GM12878 (cell line): ENCODE measurements at regions not wholly inside any gene's neighbourhood (a gene's known extent, or its start where the extent isn't known, plus 50 kb on each side); places are given as distances from the start of the nearest gene placed in this dataset.

Experiments
- ATAC-seq: fragments of 200-7000 bp; cut with Tn5 transposase; 3 replicates; pipeline ENCODE4 v1.9.1; 2020; ENCODE audit warnings: mild to moderate bottlenecking, moderate library complexity
- BruUV-seq: library from RNA; stranded (reverse); fragments of 400-500 nt; replicated peaks from 2 replicates; lab custom pipeline; 2021; lab: Mats Ljungman, UMichigan
- CTCF ChIA-PET: fragments of 300-600 bp; sonication (Branson Sonifier 250); formaldehyde crosslinking; extraction: SDS; loops from one replicate; lab custom pipeline; 2021; ENCODE audit warnings: inconsistent platforms; lab: Yijun Ruan, JAX
- POLR2A ChIA-PET: fragments of 350-600 bp; formaldehyde crosslinking; extraction: SDS; loops from one replicate; lab custom pipeline; 2021; ENCODE audit warnings: inconsistent platforms; lab: Charles Lee
- RAD21 ChIA-PET: fragments of 300-600 bp; sonication (Branson Sonifier 250); formaldehyde crosslinking; loops from one replicate; lab custom pipeline; 2023; ENCODE audit warnings: antibody characterized with exemption; ENCODE audit not compliant: unreplicated experiment; lab: Charles Lee
- SMC1A ChIA-PET: fragments of 300-600 bp; sonication (Branson Sonifier 250); formaldehyde crosslinking; loops from one replicate; lab custom pipeline; 2023; ENCODE audit not compliant: unreplicated experiment, uncharacterized antibody; lab: Charles Lee
- DNase-seq: peaks from one replicate; pipeline ENCODE4 v3.0.0-alpha.2; 2011; ENCODE audit warnings: low read depth, low spot score
- FAIRE-seq: peaks from 3 replicates; lab custom pipeline; 2011; peaks lifted over from hg19 to GRCh38; lab: Jason Lieb, UNC
- H2AFZ ChIP-seq: 2 replicates; pipeline ENCODE4 v1.6.0; 2011; ENCODE audit warnings: low read depth, low read length, control low read depth; ENCODE audit not compliant: control insufficient read depth
- H3K27ac ChIP-seq: 2 replicates; pipeline ENCODE4 v1.5.1; 2011; ENCODE audit warnings: control low read depth; ENCODE audit not compliant: control insufficient read depth, insufficient read depth
- H3K27me3 ChIP-seq, 2 experiments: replicated peaks in 1 of 2; 2 replicates each; pipeline versions ENCODE4 v1.6.0 to v1.6.1; 2011; ENCODE audit warnings: low read length in 1 of 2; ENCODE audit not compliant: control insufficient read depth in 2 of 2, insufficient read depth in 2 of 2
- H3K36me3 ChIP-seq, 2 experiments: 2 replicates each; pipeline ENCODE4 v1.5.1; 2011; ENCODE audit warnings: low read length in 1 of 2; ENCODE audit not compliant: control insufficient read depth in 2 of 2, insufficient read depth in 2 of 2
- H3K4me1 ChIP-seq: 2 replicates; pipeline ENCODE4 v1.6.1; 2011; ENCODE audit warnings: mild to moderate bottlenecking, low read length, moderate library complexity, mixed read lengths; ENCODE audit not compliant: control insufficient read depth, insufficient read depth
- H3K4me2 ChIP-seq: 2 replicates; pipeline ENCODE4 v1.6.0; 2011; ENCODE audit warnings: control low read depth; ENCODE audit not compliant: control insufficient read depth, insufficient read depth
- H3K4me3 ChIP-seq: fragments of 200-600 bp; sonication (generic); 2 replicates; pipeline ENCODE4 v1.5.1; 2016
- H3K79me2 ChIP-seq: 2 replicates; pipeline ENCODE4 v1.6.0; 2011; ENCODE audit warnings: low read length; ENCODE audit not compliant: control insufficient read depth, insufficient read depth
- H3K9ac ChIP-seq: 2 replicates; pipeline ENCODE4 v1.8.0; 2011; ENCODE audit warnings: low read length, control low read depth, mixed read lengths; ENCODE audit not compliant: control insufficient read depth, insufficient read depth
- H3K9me3 ChIP-seq: replicated peaks from 3 replicates; pipeline ENCODE4 v1.5.1; 2011; ENCODE audit warnings: mild to moderate bottlenecking, low read length; ENCODE audit not compliant: control insufficient read depth, insufficient read depth
- H4K20me1 ChIP-seq: 2 replicates; pipeline ENCODE4 v1.6.0; 2011; ENCODE audit not compliant: control insufficient read depth, insufficient read depth
- BCLAF1 ChIP-seq: fragments of 450-650 bp; IDR thresholded peaks from 2 replicates; pipeline ENCODE4 v1.6.1; 2017; ENCODE audit warnings: antibody characterized with exemption, mild to moderate bottlenecking, moderate library complexity
- CBX5 ChIP-seq: sonication (generic); IDR thresholded peaks from 2 replicates; pipeline ENCODE4 v1.6.1; 2016; ENCODE audit warnings: low read depth, moderate library complexity, mild to moderate bottlenecking, inconsistent platforms
- CHD2 ChIP-seq: IDR thresholded peaks from 2 replicates; pipeline ENCODE4 v1.6.1; 2011; ENCODE audit warnings: low read depth, low read length, improper control_type of control experiment, borderline replicate concordance
- CREB1 ChIP-seq: IDR thresholded peaks from 2 replicates; pipeline ENCODE4 v1.6.1; 2012; ENCODE audit warnings: low read depth, mild to moderate bottlenecking, inconsistent platforms
- FOXM1 ChIP-seq: IDR thresholded peaks from 2 replicates; pipeline ENCODE4 v1.6.1; 2012; ENCODE audit warnings: low read depth, mild to moderate bottlenecking, inconsistent platforms, low read length, moderate library complexity
- HCFC1 ChIP-seq: fragments of 150-350 bp; IDR thresholded peaks from 2 replicates; pipeline ENCODE4 v1.6.1; 2014; ENCODE audit warnings: low read length
- HDAC2 ChIP-seq: fragments of 200-600 bp; sonication (generic); IDR thresholded peaks from 2 replicates; pipeline ENCODE4 v1.6.1; 2017
- KLF5 ChIP-seq: fragments of 450-650 bp; IDR thresholded peaks from 2 replicates; pipeline ENCODE4 v1.6.1; 2014; ENCODE audit warnings: mild to moderate bottlenecking; ENCODE audit not compliant: partially characterized antibody
- NBN ChIP-seq: fragments of 450-650 bp; IDR thresholded peaks from 2 replicates; pipeline ENCODE4 v1.6.1; 2016
- RB1 ChIP-seq: fragments of 450-650 bp; formaldehyde crosslinking; IDR thresholded peaks from 2 replicates; pipeline ENCODE4 v1.6.1; 2017; ENCODE audit warnings: mild to moderate bottlenecking, borderline replicate concordance
- RFX5 ChIP-seq: IDR thresholded peaks from 2 replicates; pipeline ENCODE4 v1.6.1; 2011; ENCODE audit warnings: low read depth, low read length, improper control_type of control experiment
- RUNX3 ChIP-seq: IDR thresholded peaks from 2 replicates; pipeline ENCODE4 v1.6.1; 2012; ENCODE audit warnings: low read length, inconsistent platforms
- TCF12 ChIP-seq: IDR thresholded peaks from 2 replicates; pipeline ENCODE4 v1.6.1; 2011; ENCODE audit warnings: low read depth, mild to moderate bottlenecking, low read length
- ZBTB40 ChIP-seq: fragments of 450-650 bp; IDR thresholded peaks from 2 replicates; pipeline ENCODE4 v1.6.1; 2016; ENCODE audit warnings: mild to moderate bottlenecking, moderate library complexity, borderline replicate concordance
- ZNF622 ChIP-seq: fragments of 450-650 bp; IDR thresholded peaks from 2 replicates; pipeline ENCODE4 v1.6.1; 2017; ENCODE audit warnings: mild to moderate bottlenecking, inconsistent platforms
- ZZZ3 ChIP-seq: IDR thresholded peaks from 2 replicates; pipeline ENCODE4 v1.6.1; 2011; ENCODE audit warnings: low read depth; ENCODE audit not compliant: control insufficient read depth, insufficient read length
- WGBS: methylation state at CpG from one replicate; pipeline ENCODE4 v1.1.6; 2016; ENCODE audit warnings: low lambda C conversion rate; ENCODE audit not compliant: insufficient replicate concordance, insufficient coverage; ENCODE audit errors: missing lambda C conversion rate; 5-methylcytosine and 5-hydroxymethylcytosine counted together
- in situ Hi-C: fragments of 300-500 bp; cut with MboI; formaldehyde crosslinking; loops from 9 replicates; pipeline ENCODE4 v1.14.3; 2018; ENCODE audit warnings: mixed read lengths
- intact Hi-C: fragments of 100-400 bp; cut with micrococcal nuclease; formaldehyde crosslinking; loops from one replicate; pipeline ENCODE4 v1.14.2; 2022; ENCODE audit not compliant: unreplicated experiment
- TF ChIP-seq, protein P1 (sequence below): fragments of 450-650 bp; formaldehyde crosslinking; IDR thresholded peaks from 2 replicates; pipeline ENCODE4 v1.4.0; 2020; ENCODE audit warnings: mild to moderate bottlenecking, moderate library complexity

DNA sequence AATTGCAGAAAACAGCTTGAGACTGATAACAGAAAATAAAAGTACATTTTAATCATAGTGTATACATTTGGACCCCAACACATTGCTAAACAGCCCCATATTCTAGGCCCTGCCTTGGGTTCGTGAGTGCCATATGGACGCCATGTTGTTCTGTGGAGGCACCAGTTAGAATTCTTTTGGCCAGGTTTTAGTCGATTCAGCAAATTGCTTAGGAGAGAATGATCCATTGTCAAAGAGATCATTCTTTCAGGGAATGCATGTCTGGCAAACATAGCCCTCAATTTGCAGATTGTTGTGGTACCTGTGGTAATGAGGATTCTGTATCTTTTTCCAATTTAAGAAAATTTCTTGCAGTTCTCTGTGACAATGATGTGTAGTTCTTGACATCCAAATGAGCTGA, 183.6 kb upstream of the DDHD1 start:
- no peak overlapping the region for H3K4me2 ChIP-seq
- in situ Hi-C loops: no loop called here
- H3K27me3 ChIP-seq: no peaks in the 10 kb centered on the region
- no peaks in the 10 kb centered on the region for H3K79me2 ChIP-seq
- H4K20me1 ChIP-seq: no peaks in the 10 kb centered on the region
- no peaks in the 10 kb centered on the region for H3K36me3 ChIP-seq
- H3K4me3 ChIP-seq: no peak overlapping the region
- no TSS peak for BruUV-seq
- 40% methylated on average over 3 of the region's 3 CpGs for WGBS
- no peaks in the 10 kb centered on the region for H3K9me3 ChIP-seq
- ChIA-PET SMC1A (interaction anchor here (1.4 kb wide), 1 partner anchor 10 kb away, joined by 4 read pairs; no protein-coding TSS in a partner anchor), RAD21 (no interaction called here), POLR2A (no interaction called here), CTCF (interaction anchor here (0.8 to 1.3 kb wide), 2 partner anchors 11 to 18 kb away, joined by 3 to 4 read pairs; no protein-coding TSS in a partner anchor)
- H2AFZ ChIP-seq: no peak overlapping the region
- ATAC-seq: no peak
- H3K27ac ChIP-seq: no peak overlapping the region
- FAIRE-seq: no peak
- H3K9ac ChIP-seq: no peak overlapping the region
- intact Hi-C loops: no loop called here
- no peak for DNase-seq
- no peaks in the 10 kb centered on the region for H3K4me1 ChIP-seq
- TF ChIP-seq, protein P1, sequence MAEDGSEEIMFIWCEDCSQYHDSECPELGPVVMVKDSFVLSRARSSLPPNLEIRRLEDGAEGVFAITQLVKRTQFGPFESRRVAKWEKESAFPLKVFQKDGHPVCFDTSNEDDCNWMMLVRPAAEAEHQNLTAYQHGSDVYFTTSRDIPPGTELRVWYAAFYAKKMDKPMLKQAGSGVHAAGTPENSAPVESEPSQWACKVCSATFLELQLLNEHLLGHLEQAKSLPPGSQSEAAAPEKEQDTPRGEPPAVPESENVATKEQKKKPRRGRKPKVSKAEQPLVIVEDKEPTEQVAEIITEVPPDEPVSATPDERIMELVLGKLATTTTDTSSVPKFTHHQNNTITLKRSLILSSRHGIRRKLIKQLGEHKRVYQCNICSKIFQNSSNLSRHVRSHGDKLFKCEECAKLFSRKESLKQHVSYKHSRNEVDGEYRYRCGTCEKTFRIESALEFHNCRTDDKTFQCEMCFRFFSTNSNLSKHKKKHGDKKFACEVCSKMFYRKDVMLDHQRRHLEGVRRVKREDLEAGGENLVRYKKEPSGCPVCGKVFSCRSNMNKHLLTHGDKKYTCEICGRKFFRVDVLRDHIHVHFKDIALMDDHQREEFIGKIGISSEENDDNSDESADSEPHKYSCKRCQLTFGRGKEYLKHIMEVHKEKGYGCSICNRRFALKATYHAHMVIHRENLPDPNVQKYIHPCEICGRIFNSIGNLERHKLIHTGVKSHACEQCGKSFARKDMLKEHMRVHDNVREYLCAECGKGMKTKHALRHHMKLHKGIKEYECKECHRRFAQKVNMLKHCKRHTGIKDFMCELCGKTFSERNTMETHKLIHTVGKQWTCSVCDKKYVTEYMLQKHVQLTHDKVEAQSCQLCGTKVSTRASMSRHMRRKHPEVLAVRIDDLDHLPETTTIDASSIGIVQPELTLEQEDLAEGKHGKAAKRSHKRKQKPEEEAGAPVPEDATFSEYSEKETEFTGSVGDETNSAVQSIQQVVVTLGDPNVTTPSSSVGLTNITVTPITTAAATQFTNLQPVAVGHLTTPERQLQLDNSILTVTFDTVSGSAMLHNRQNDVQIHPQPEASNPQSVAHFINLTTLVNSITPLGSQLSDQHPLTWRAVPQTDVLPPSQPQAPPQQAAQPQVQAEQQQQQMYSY: no peak
- TF ChIP-seq CHD2 (no peak), HDAC2 (no peak), FOXM1 (no peak), ZNF622 (no peak), RB1 (no peak), TCF12 (no peak), BCLAF1 (no peak), RFX5 (no peak), NBN (no peak), RUNX3 (no peak), KLF5 (no peak), CREB1 (no peak), ZBTB40 (no peak), HCFC1 (no peak), ZZZ3 (no peak), CBX5 (no peak)
